H9 (cell line): ENCODE measurements at regions not wholly inside any gene's neighbourhood (a gene's known extent, or its start where the extent isn't known, plus 50 kb on each side); places are given as distances from the start of the nearest gene placed in this dataset.

Experiments
- DNase-seq: peaks from one replicate; pipeline ENCODE4 v3.0.0-alpha.2; 2017
- H2AFZ ChIP-seq: one replicate; pipeline ENCODE4 v1.6.1; 2013; ENCODE audit warnings: mild to moderate bottlenecking, low read length, control low read depth, moderate library complexity
- H2AK5ac ChIP-seq: 2 replicates; pipeline ENCODE4 v1.6.1; 2013; ENCODE audit warnings: low read length, control low read depth, mixed read lengths; ENCODE audit not compliant: insufficient read length
- H2BK120ac ChIP-seq: one replicate; pipeline ENCODE4 v1.6.1; 2013; ENCODE audit warnings: low read depth, mild to moderate bottlenecking, low read length, control low read depth, inconsistent platforms; ENCODE audit not compliant: poor library complexity, severe bottlenecking
- H2BK12ac ChIP-seq: 2 replicates; pipeline ENCODE4 v1.6.1; 2013; ENCODE audit warnings: low read length, control low read depth, mixed read lengths, low read depth; ENCODE audit not compliant: insufficient read length
- H2BK15ac ChIP-seq: 2 replicates; pipeline ENCODE4 v1.6.1; 2013; ENCODE audit warnings: low read depth, low read length, control low read depth
- H2BK20ac ChIP-seq: one replicate; pipeline ENCODE4 v1.6.1; 2013; ENCODE audit warnings: low read depth, mild to moderate bottlenecking, low read length, control low read depth, inconsistent platforms; ENCODE audit not compliant: poor library complexity, severe bottlenecking
- H2BK5ac ChIP-seq: 2 replicates; pipeline ENCODE4 v1.6.1; 2013; ENCODE audit warnings: low read length, control low read depth, mixed read lengths; ENCODE audit not compliant: insufficient read length
- H3K14ac ChIP-seq: 2 replicates; pipeline ENCODE4 v1.6.1; 2013; ENCODE audit warnings: low read length, control low read depth; ENCODE audit not compliant: insufficient read depth
- H3K18ac ChIP-seq: 2 replicates; pipeline ENCODE4 v1.6.1; 2013; ENCODE audit warnings: low read depth, mild to moderate bottlenecking, mixed read lengths, low read length, control low read depth; ENCODE audit not compliant: insufficient read length
- H3K23ac ChIP-seq: 2 replicates; pipeline ENCODE4 v1.6.1; 2013; ENCODE audit warnings: low read length, control low read depth, mixed read lengths, low read depth; ENCODE audit not compliant: insufficient read length
- H3K23me2 ChIP-seq: 2 replicates; pipeline ENCODE4 v1.6.1; 2013; ENCODE audit warnings: low read depth, mild to moderate bottlenecking, mixed read lengths, low read length, control low read depth; ENCODE audit not compliant: insufficient read length, poor library complexity, severe bottlenecking
- H3K27ac ChIP-seq: 2 replicates; pipeline ENCODE4 v1.5.1; 2013; ENCODE audit warnings: low read length, control low read depth, mixed read lengths, low read depth; ENCODE audit not compliant: insufficient read length
- H3K27me3 ChIP-seq: 2 replicates; pipeline ENCODE4 v1.6.1; 2013; ENCODE audit warnings: low read length, control low read depth, inconsistent platforms; ENCODE audit not compliant: insufficient read depth
- H3K4ac ChIP-seq: 2 replicates; pipeline ENCODE4 v1.6.1; 2013; ENCODE audit warnings: low read depth, mild to moderate bottlenecking, control low read depth, inconsistent platforms, low read length, moderate library complexity
- H3K4me1 ChIP-seq: 2 replicates; pipeline ENCODE4 v1.6.1; 2013; ENCODE audit warnings: low read length, control low read depth, inconsistent platforms; ENCODE audit not compliant: insufficient read depth
- H3K4me2 ChIP-seq: 2 replicates; pipeline ENCODE4 v1.6.1; 2013; ENCODE audit warnings: low read length, control low read depth, mixed read lengths; ENCODE audit not compliant: insufficient read length, insufficient read depth
- H3K56ac ChIP-seq: 2 replicates; pipeline ENCODE4 v1.6.1; 2013; ENCODE audit warnings: low read depth, mild to moderate bottlenecking, mixed read lengths, low read length, control low read depth; ENCODE audit not compliant: insufficient read length
- H3K79me1 ChIP-seq: 2 replicates; pipeline ENCODE4 v1.6.1; 2013; ENCODE audit warnings: low read depth, mild to moderate bottlenecking, moderate library complexity, low read length, control low read depth, inconsistent platforms; ENCODE audit not compliant: insufficient read depth, poor library complexity, severe bottlenecking
- H3K79me2 ChIP-seq: 2 replicates; pipeline ENCODE4 v1.6.1; 2013; ENCODE audit warnings: low read length, control low read depth, inconsistent platforms; ENCODE audit not compliant: insufficient read depth
- H3K9ac ChIP-seq: 2 replicates; pipeline ENCODE4 v1.6.1; 2013; ENCODE audit warnings: low read length, control low read depth, mixed read lengths; ENCODE audit not compliant: insufficient read length; ENCODE audit errors: extremely low read depth
- H3K9me3 ChIP-seq: one replicate; pipeline ENCODE4 v1.6.1; 2013; ENCODE audit warnings: low read depth, low read length, inconsistent platforms; ENCODE audit not compliant: control insufficient read depth
- H3T11ph ChIP-seq: one replicate; pipeline ENCODE4 v1.6.1; 2013; ENCODE audit warnings: mild to moderate bottlenecking, low read length, control low read depth, inconsistent platforms
- H4K20me1 ChIP-seq: one replicate; pipeline ENCODE4 v1.6.1; 2013; ENCODE audit not compliant: control insufficient read depth, insufficient read length, insufficient read depth
- H4K5ac ChIP-seq: 2 replicates; pipeline ENCODE4 v1.6.1; 2013; ENCODE audit warnings: low read depth, mild to moderate bottlenecking, mixed read lengths, low read length, control low read depth; ENCODE audit not compliant: insufficient read length
- H4K8ac ChIP-seq: replicated peaks from 2 replicates; pipeline ENCODE4 v1.6.1; 2013; ENCODE audit warnings: low read length, control low read depth, mixed read lengths, low read depth; ENCODE audit not compliant: insufficient read length
- H4K91ac ChIP-seq: 2 replicates; pipeline ENCODE4 v1.6.1; 2013; ENCODE audit warnings: low read depth, mild to moderate bottlenecking, moderate library complexity, mixed read lengths, low read length, control low read depth; ENCODE audit not compliant: insufficient read length
- H3K27ac Mint-ChIP-seq, 3 experiments: 2 replicates in 2 of 3; 3 replicates in 1 of 3; pipeline ENCODE4 v1.8.0; 2020 to 2021; ENCODE audit warnings: mixed read lengths in 3 of 3, mild to moderate bottlenecking in 1 of 3, moderate library complexity in 1 of 3
- H3K27me3 Mint-ChIP-seq: 2 replicates; pipeline ENCODE4 v1.8.0; 2021; ENCODE audit warnings: low read depth, mild to moderate bottlenecking, moderate library complexity, mixed read lengths
- H3K36me3 Mint-ChIP-seq, 3 experiments: 2 replicates in 2 of 3; 3 replicates in 1 of 3; pipeline ENCODE4 v1.8.0; 2020 to 2021; ENCODE audit warnings: low read depth in 3 of 3, mixed read lengths in 3 of 3; ENCODE audit not compliant: insufficient read depth in 1 of 3
- H3K4me1 Mint-ChIP-seq, 2 experiments: 2 replicates each; pipeline ENCODE4 v1.8.0; 2020; ENCODE audit warnings: mixed read lengths in 2 of 2
- H3K4me3 Mint-ChIP-seq, 2 experiments: 2 replicates in 1 of 2; 3 replicates in 1 of 2; pipeline ENCODE4 v1.8.0; 2020 to 2021; ENCODE audit warnings: mild to moderate bottlenecking in 2 of 2, mixed read lengths in 2 of 2, moderate library complexity in 1 of 2
- H3K9me3 Mint-ChIP-seq, 2 experiments: 2 replicates in 1 of 2; 3 replicates in 1 of 2; pipeline ENCODE4 v1.8.0; 2020; ENCODE audit warnings: mild to moderate bottlenecking in 2 of 2, mixed read lengths in 2 of 2, moderate library complexity in 1 of 2
- CTCF ChIP-seq: fragments of 200-600 bp; sonication (generic); conservative IDR thresholded peaks from 3 replicates; pipeline ENCODE4 v1.8.0; 2021; ENCODE audit warnings: antibody characterized with exemption, mild to moderate bottlenecking
- whole genome bisulfite sequencing: extraction: QIAGEN DNeasy Blood & Tissue Kit; methylation state at CpG from one replicate; pipeline ENCODE4 v1.1.7; 2013; ENCODE audit warnings: missing lambda C conversion rate, low lambda C conversion rate, mixed read lengths; ENCODE audit not compliant: insufficient read length; ENCODE audit errors: extremely low coverage; 5-methylcytosine and 5-hydroxymethylcytosine counted together

GRCh38 chr15:62464705-62465104 lies 299.6 kb upstream of the C2CD4B start:
- no peak overlapping the region for H2BK20ac ChIP-seq
- no peaks in the 10 kb centered on the region for H3K27me3 ChIP-seq

More at GRCh38 chr15:62464705-62465104, 299.6 kb upstream of the C2CD4B start:
- Histone ChIP-seq H3K9me3 (no peaks in the 10 kb centered on the region), H3K27ac (no peak overlapping the region), H2BK120ac (no peak overlapping the region), H3T11ph (no peak overlapping the region), H3K79me1 (no peaks in the 10 kb centered on the region), H4K5ac (no peak overlapping the region), H3K23me2 (no peaks in the 10 kb centered on the region), H4K8ac (no peak overlapping the region), H3K23ac (no peak overlapping the region), H2BK15ac (no peak overlapping the region), H2AFZ (no peak overlapping the region), H3K4me1 (peaks cover 7% of the 10 kb centered on the region), H3K9ac (no peak overlapping the region), H4K91ac (no peak overlapping the region), H4K20me1 (no peaks in the 10 kb centered on the region), H2AK5ac (no peak overlapping the region), H3K14ac (no peak overlapping the region), H3K56ac (no peak overlapping the region), H3K79me2 (no peaks in the 10 kb centered on the region), H3K4me2 (no peak overlapping the region), H2BK5ac (no peak overlapping the region), H3K18ac (no peak overlapping the region), H2BK12ac (no peak overlapping the region), H3K4ac (no peak overlapping the region)
- Mint-ChIP-seq H3K4me1 (peaks cover 47 to 48% of the 10 kb centered on the region in 2 experiments), H3K27ac (peak overlapping the region in 2 of 3 experiments; percentile 25 to 88; a peak in 3 of 7 replicates), H3K27me3 (no peaks in the 10 kb centered on the region), H3K36me3 (peaks cover 0 to 3% (median 2%) of the 10 kb centered on the region in 3 experiments; a peak in 3 of 7 replicates), H3K4me3 (peak overlapping the region in 1 of 2 experiments; percentile 71; a peak in 2 of 5 replicates), H3K9me3 (no peaks in the 10 kb centered on the region; a peak in 1 of 5 replicates)
- TF ChIP-seq CTCF, result no peak
- WGBS, result no CpG with 5 or more reads among the region's 5 CpGs
- no peak for DNase-seq
